ENCODE measurements at regions not wholly inside any gene's neighbourhood (a gene's known extent, or its start where the extent isn't known, plus 50 kb on each side); places are given as distances from the start of the nearest gene placed in this dataset.

DNA sequence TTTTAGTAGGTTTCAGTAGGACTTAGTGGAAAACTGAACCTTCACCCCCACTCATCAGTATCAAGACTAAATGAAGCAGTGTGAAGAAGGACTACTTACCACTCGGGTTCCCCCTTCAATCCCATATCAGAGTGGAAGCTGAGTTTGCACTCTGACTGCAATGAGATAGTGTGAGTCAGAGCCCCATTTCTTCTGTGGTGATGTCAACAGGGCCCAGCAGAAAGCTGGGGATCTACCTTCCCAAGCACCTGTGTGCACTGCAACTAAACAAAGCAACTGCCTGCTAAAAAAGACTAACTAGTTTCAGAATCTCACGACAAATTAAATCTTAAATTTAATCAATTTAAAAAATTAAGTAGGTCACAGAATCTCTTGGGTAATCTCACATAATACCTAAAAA lies 1837.0 kb upstream of the PCDH7 start:
- H3K27ac ChIP-seq (replicated peaks), result no peak overlapping the region
- intact Hi-C loops (cut with micrococcal nuclease), result no loop called here
- TF ChIP-seq, protein P1, sequence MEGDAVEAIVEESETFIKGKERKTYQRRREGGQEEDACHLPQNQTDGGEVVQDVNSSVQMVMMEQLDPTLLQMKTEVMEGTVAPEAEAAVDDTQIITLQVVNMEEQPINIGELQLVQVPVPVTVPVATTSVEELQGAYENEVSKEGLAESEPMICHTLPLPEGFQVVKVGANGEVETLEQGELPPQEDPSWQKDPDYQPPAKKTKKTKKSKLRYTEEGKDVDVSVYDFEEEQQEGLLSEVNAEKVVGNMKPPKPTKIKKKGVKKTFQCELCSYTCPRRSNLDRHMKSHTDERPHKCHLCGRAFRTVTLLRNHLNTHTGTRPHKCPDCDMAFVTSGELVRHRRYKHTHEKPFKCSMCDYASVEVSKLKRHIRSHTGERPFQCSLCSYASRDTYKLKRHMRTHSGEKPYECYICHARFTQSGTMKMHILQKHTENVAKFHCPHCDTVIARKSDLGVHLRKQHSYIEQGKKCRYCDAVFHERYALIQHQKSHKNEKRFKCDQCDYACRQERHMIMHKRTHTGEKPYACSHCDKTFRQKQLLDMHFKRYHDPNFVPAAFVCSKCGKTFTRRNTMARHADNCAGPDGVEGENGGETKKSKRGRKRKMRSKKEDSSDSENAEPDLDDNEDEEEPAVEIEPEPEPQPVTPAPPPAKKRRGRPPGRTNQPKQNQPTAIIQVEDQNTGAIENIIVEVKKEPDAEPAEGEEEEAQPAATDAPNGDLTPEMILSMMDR (IDR thresholded peaks at IDR 0.05; ENCODE audit: borderline replicate concordance), result no peak
- H3K36me3 ChIP-seq, result no peaks in the 10 kb centered on the region
- no peaks in the 10 kb centered on the region for H3K9me3 ChIP-seq (replicated peaks)
- no peak for DNase-seq
- H3K27me3 ChIP-seq (ENCODE audit: low read depth), result no peaks in the 10 kb centered on the region
- no peak overlapping the region for H3K4me3 ChIP-seq
- no peaks in the 10 kb centered on the region for H3K4me1 ChIP-seq

DNA sequence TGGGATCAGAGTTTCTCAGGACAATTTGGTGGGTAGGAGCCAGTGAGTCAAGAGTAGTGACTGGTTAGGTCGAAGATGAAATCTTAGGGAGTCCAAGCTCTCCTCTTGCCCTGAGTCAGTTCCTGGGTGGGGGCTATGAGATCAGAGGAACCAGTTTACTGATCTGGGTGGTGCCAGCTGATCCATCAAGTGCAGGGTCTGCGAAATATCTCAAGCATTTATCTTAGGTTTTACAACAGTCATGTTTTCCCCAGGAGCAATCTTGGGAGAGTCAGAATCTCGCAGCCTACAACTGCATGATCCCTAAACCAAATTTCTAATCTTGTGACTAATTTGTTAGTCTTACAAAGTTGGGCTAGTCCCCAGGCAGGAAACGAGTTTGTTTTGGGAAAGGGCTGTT lies 1833.2 kb upstream of the PCDH7 start:
- TF ChIP-seq, protein P1 (IDR thresholded peaks at IDR 0.05; ENCODE audit: borderline replicate concordance), result no peak
- no peaks in the 10 kb centered on the region for H3K9me3 ChIP-seq (replicated peaks)
- DNase-seq, result no peak
- no peaks in the 10 kb centered on the region for H3K4me1 ChIP-seq
- no peaks in the 10 kb centered on the region for H3K36me3 ChIP-seq
- no peak overlapping the region for H3K27ac ChIP-seq (replicated peaks)
- intact Hi-C loops (cut with micrococcal nuclease), result no loop called here
- no peaks in the 10 kb centered on the region for H3K27me3 ChIP-seq (ENCODE audit: low read depth)
- H3K4me3 ChIP-seq, result no peak overlapping the region

DNA sequence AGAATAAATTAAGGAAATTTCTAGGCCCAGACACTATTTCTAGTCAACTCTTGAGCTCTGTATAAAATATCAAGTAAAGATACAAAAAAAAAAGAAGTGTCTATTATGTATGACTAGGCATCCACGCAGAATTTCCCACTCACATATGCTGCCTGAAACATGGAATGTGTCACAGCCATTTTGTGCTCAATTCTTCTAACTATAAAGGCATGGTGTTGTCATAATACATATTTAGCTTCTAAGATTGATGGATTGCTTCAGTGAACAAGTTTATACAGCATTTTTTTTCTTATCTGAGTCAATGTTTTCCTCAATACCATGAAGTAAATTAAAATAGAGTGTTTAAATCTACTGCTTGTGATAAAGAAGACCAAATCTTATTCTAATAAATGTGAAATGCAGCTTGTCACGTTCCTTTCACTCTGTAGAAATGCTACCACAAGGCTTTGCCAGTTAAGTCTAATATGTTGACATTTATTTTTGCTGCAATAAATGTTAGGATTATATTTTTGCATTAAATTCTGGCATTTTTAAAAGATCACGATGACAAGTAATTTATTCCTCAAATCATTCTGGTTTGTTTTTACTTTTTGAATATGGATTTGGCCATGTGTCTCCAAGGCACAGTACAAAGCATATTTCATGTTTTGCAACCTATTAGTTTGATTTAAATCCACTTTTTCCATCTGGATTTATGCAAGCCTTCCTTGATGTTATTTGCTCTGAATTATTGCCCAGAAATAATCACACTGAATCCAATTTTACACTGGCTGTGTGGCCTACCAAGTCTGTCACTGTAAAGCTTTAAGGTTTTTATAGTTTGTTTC lies 1829.0 kb upstream of the PCDH7 start:
- Histone ChIP-seq H3K4me3 (no peak overlapping the region), H3K27me3 (ENCODE audit: low read depth) (no peaks in the 10 kb centered on the region), H3K9me3 (replicated peaks) (peaks cover 9% of the 10 kb centered on the region), H3K36me3 (no peaks in the 10 kb centered on the region), H3K27ac (replicated peaks) (no peak overlapping the region), H3K4me1 (no peaks in the 10 kb centered on the region)
- DNase-seq, result no peak
- intact Hi-C loops (cut with micrococcal nuclease), result no loop called here
- TF ChIP-seq, protein P1 (IDR thresholded peaks at IDR 0.05; ENCODE audit: borderline replicate concordance), result no peak

DNA sequence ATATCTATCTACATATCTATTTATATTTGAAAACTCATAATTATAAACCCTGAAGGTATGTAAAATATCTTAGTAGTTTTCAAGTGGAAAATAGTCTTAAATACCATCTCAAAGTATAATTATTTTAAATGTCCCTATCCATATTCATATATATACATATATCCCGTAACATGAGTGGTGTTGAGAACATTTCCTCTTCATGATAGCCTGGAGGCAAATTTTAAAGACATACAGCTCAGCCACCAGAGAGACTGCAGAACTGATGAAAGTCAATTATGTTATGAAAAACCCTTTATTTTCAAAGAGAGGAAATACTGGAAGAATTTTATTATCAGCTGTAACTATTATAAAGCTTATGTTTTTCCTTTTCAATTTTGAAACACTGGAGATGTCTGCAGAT lies 1806.7 kb upstream of the PCDH7 start:
- Histone ChIP-seq H3K4me3 (no peak overlapping the region), H3K4me1 (no peaks in the 10 kb centered on the region), H3K36me3 (no peaks in the 10 kb centered on the region), H3K27ac (replicated peaks) (no peak overlapping the region), H3K27me3 (ENCODE audit: low read depth) (no peaks in the 10 kb centered on the region), H3K9me3 (replicated peaks) (no peaks in the 10 kb centered on the region)
- TF ChIP-seq, protein P1 (IDR thresholded peaks at IDR 0.05; ENCODE audit: borderline replicate concordance), result no peak
- intact Hi-C loops (cut with micrococcal nuclease), result no loop called here
- DNase-seq, result no peak

DNA sequence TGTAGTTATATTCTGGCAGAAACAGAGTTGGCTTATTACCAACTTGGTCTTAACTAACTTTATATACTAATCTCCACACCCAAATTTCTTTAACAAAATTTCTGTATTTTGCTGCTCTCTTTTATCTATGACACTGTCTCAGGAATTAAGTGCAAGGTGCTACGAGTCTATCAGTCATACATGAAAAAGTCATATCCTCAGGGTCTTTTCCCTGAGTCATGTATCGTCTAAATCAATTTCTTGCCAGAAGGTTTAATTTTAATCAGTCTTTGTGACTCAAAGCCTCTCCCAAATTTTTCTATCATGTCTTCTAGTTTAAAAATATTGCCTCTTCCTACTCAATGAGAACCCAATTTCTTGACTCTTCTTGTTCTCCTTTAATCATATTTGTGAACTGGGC lies 1803.6 kb upstream of the PCDH7 start:
- Histone ChIP-seq H3K4me3 (no peak overlapping the region), H3K36me3 (no peaks in the 10 kb centered on the region), H3K27ac (replicated peaks) (no peak overlapping the region), H3K9me3 (replicated peaks) (no peaks in the 10 kb centered on the region), H3K4me1 (no peaks in the 10 kb centered on the region), H3K27me3 (ENCODE audit: low read depth) (no peaks in the 10 kb centered on the region)
- intact Hi-C loops (cut with micrococcal nuclease), result no loop called here
- no peak for DNase-seq
- TF ChIP-seq, protein P1 (IDR thresholded peaks at IDR 0.05; ENCODE audit: borderline replicate concordance), result no peak
